ENCODE measurements at regions not wholly inside any gene's neighbourhood (a gene's known extent, or its start where the extent isn't known, plus 50 kb on each side); places are given as distances from the start of the nearest gene placed in this dataset.

GRCh38 chr9:91043056-91043810, 241.6 kb downstream of the SYK start:
- DNase-seq = no peak

GRCh38 chr9:91043811-91044175, 242.2 kb downstream of the SYK start:
- no peak for DNase-seq

GRCh38 chr9:91044354-91044753, 242.7 kb downstream of the SYK start:
- no peak for DNase-seq

GRCh38 chr9:91045041-91045440, 243.4 kb downstream of the SYK start:
- no peak for DNase-seq

GRCh38 chr9:91047529-91047928, 245.9 kb downstream of the SYK start:
- DNase-seq = no peak

- DNase-seq = no peak
Measured at GRCh38 chr9:91047993-91048607, 246.5 kb downstream of the SYK start.

- no peak for DNase-seq
Measured at GRCh38 chr9:91048749-91049148, 247.1 kb downstream of the SYK start.

- no peak for DNase-seq
Measured at GRCh38 chr9:91053824-91054223, 252.2 kb downstream of the SYK start.

GRCh38 chr9:91055845-91056244, 254.2 kb downstream of the SYK start:
- no peak for DNase-seq

- DNase-seq = no peak
Measured at GRCh38 chr9:91056486-91056885, 254.9 kb downstream of the SYK start.

GRCh38 chr9:91056917-91057316, 255.3 kb downstream of the SYK start:
- DNase-seq = no peak

- no peak for DNase-seq
Measured at GRCh38 chr9:91059713-91060112, 258.1 kb downstream of the SYK start.

GRCh38 chr9:91060520-91061343, 259.1 kb downstream of the SYK start:
- no peak for DNase-seq

- DNase-seq = no peak
Measured at GRCh38 chr9:91061506-91061905, 259.9 kb downstream of the SYK start.

- no peak for DNase-seq
Measured at GRCh38 chr9:91062281-91062680, 260.7 kb downstream of the SYK start.

GRCh38 chr9:91063471-91063870, 261.9 kb downstream of the SYK start:
- DNase-seq = no peak

- no peak for DNase-seq
Measured at GRCh38 chr9:91065231-91066041, 263.8 kb downstream of the SYK start.

GRCh38 chr9:91066042-91066415, 264.4 kb downstream of the SYK start:
- no peak for DNase-seq

GRCh38 chr9:91066856-91067255, 265.2 kb downstream of the SYK start:
- no peak for DNase-seq

GRCh38 chr9:91067306-91067860, 265.8 kb downstream of the SYK start:
- no peak for DNase-seq

- no peak for DNase-seq
Measured at GRCh38 chr9:91071184-91071990, 269.8 kb downstream of the SYK start.

All from GF-D8 (cell line).